CD4-positive, alpha-beta T cell treated with Interleukin-12 subunit alpha and Interleukin-12 subunit beta, for 1 hour (primary cell): ENCODE measurements at regions not wholly inside any gene's neighbourhood (a gene's known extent, or its start where the extent isn't known, plus 50 kb on each side); places are given as distances from the start of the nearest gene placed in this dataset.

Experiments
- DNase-seq: peaks from one replicate; pipeline ENCODE4 v3.0.0-alpha.2; 2020

DNA sequence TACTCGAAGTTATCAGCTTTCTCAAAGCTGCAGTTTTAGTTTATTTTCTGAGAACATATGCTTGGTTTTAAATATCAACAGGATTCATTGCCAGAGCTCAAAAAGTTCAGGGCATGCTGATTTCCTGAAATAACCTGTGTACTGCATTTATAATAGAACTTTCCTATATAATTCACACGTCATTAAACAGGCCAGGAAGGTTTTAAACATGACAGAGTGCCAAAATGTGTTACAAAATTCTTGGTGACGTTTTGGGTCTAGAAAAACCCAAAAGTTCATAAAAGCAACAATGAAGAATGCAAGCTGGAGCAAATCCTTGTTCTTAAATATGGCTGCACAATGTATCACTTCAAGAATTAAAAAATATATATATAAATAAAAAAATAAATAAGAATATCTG, 1139.1 kb downstream of the CDH11 start:
- no peak for DNase-seq

GRCh38 chr16:63982110-63982509, 1139.8 kb downstream of the CDH11 start:
- DNase-seq = no peak

DNA sequence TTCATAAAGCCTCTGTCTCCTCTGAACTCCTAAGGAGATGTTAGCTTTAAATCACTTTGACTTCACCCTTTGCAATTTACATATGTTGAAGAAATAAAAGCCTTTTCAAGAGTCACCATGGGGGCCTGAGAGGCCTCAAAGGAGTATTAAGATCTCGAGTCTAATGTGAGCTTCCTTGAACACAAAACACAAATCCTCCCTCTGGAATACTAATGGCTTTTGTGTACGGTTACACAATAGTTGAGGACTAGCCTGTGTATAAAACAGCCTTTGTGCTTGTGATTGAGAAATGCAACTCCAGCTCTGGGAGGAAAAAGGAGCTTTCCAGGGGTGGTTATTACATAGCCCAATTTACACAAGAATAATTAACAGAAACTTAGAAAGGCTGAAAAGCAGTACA, 1140.2 kb downstream of the CDH11 start:
- no peak for DNase-seq

DNA sequence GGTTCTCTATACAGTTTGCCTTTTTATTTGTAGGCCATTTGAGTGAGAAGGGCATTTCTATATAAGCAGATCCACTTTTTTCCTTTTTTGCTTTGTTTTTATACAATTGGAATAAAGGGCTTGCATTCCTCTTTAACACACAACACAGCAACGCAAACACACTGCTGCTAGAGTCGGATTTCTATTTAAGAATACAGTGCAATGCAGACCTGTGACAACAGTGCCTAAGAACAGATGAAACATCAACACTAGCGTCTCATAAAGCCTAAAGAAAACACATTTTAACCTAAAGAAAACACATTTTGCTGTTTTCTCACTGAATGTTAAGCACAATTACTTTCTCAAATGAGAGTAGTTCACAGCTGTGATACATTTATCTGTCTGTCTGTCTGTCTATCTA, 1141.1 kb downstream of the CDH11 start:
- DNase-seq = no peak

DNA sequence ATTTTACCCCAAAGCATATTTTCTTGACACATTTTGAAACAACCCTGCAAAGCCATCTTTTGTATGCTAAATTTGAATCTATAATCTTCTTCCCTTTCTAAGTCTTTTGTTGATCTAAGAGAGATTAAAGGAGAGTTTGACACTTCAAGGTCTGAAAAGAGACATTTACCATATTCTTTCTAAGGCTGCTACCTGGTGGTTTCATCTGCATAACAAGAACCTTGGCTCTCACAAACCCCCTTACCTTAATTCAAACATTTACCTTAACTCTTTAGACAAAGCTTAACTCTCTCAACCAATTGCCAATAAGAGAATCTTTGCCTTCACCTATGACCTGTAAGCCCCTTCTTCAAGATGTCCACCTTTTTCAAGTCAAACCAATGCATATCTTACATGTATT, 1143.6 kb downstream of the CDH11 start:
- DNase-seq = no peak

DNA sequence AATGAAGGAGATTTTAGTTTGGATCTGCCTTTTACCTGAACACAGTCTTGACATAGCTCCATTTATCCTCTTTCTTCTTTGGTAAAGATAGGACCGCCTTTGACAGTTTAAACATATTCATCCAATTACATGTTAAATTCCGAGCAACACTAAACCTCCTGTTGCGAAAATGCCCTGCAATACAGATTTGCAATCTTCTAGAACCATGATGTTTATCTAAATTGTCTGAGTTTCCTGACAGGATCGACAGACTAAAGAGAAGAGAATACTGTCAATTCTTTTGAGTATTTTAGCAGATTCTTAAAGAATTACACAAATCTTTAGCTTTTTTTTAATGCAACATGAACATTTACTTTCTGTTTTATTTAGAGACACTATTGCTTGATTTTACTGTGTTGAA, 1145.5 kb downstream of the CDH11 start:
- DNase-seq = no peak

GRCh38 chr16:63975669-63976068, 1146.2 kb downstream of the CDH11 start:
- DNase-seq = no peak

GRCh38 chr16:63967966-63968365, 1153.9 kb downstream of the CDH11 start:
- DNase-seq = no peak

- DNase-seq = no peak
Observed at GRCh38 chr16:63960321-63960720, 1161.5 kb downstream of the CDH11 start.

DNA sequence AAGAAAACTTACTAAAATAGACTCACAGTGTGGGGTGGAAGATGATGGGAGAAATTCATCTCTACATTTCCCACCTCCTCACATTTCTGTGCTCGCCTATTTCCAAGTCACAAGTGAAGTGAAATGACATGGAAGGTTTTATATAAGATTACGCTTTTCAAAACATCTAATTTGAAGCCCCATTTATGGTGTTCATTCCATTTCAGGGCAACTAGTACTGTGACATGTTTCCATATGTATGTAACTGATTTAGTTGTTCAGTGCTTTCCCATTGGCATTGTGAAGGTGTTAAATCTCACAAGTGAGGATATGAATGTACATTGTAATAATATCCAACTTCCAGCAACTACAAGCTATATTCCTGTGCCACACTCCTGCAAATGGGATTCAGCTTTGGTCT, 1174.8 kb downstream of the CDH11 start:
- no peak for DNase-seq

- no peak for DNase-seq
Observed at GRCh38 chr16:63945806-63946205, 1176.1 kb downstream of the CDH11 start.

DNA sequence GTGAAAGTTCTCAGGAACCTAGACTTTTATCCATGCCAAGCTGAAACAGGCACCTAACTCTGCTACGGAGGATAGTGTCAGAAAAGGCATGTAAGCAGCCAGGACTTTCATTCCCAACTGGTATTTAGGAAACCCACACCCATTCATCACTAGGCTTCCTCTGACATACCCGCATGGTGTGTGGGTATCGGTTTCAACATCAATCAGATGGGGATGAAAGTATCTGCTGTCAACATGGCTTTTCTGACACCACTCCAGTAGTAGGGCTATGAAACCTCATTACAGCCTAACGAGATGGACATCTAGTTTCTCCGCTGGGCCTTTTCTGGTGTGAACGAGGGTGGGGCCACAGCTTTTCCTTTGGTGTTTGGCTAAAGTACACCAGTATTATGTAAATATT, 1178.3 kb downstream of the CDH11 start:
- DNase-seq = no peak

DNA sequence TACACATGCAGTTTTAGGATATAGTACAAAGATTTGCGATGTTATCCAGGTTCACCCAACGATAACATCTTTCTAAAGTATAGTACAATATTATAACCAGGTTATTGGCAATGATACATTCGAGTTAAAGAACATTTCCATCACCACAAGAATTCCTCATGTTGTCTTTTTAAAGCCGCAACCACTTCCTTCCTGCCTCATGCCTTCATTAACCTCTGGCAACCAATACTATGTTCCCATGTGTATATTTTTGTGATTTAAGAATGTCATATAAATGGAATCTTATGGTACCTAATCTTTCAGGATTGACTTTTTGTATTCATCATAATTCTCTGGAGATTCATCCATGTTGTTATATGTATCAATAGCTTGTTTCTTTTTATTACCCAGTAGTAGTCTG, 1183.2 kb downstream of the CDH11 start:
- no peak for DNase-seq

DNA sequence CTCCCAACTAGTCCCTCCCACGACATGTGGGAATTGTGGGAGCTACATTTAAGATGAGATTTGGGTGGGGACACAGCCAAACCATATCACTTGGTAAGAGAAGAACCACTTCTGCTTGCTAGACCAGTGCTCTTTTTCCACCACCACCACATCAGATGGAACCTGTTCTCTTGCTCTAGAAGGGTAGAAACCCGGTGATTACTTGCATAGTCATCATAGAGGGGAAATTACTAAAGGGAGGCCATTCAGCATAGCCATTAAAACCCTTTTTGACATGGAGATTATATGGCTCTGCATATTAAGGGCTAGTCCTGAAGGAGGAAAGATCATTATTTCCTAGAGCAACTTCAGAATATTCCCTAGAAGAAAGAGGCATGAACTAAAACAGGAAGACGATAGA, 1188.0 kb downstream of the CDH11 start:
- no peak for DNase-seq

DNA sequence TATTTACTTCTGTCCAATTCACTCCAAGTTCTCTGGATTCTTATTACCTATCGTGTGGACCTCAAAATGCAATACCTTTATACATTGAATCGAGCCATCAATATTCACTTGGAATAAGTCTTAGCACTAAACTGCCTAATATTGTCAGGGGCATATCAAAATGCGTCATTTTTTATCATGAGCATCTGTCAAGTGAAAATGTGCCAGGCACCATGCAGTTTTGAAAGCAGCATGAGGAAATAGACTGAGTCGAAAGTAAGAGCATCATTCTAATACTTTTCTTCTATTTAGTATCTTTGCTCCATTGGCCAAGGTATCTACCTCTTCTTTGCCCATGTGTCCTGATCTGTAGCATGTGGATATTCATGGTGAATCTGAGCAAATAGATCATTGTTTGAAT, 1193.4 kb downstream of the CDH11 start:
- no peak for DNase-seq

DNA sequence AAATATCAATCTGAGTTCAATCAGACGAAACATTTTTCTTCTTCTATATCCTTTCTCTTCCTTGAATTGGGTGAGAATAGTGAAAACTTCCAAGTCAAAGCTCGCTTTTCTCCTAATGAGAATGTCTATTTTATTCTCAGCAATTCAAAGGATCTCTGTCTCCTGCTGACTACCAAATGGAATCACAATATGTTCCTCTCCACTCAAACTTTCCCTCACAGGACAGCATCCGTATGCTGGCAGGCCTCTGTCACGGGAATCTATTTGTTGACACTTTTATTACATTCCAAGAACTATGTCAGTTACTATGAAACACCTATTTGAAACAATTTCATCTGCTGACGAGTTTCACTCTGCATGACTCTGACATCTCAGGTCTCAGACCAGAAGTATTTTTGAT, 1196.6 kb downstream of the CDH11 start:
- DNase-seq = no peak

GRCh38 chr16:63922560-63922959, 1199.3 kb downstream of the CDH11 start:
- DNase-seq = no peak

GRCh38 chr16:63921737-63922295, 1200.0 kb downstream of the CDH11 start:
- DNase-seq = no peak

GRCh38 chr16:63913290-63913689, 1208.6 kb downstream of the CDH11 start:
- DNase-seq = no peak

- DNase-seq = no peak
Observed at GRCh38 chr16:63907251-63907650, 1214.6 kb downstream of the CDH11 start.

- no peak for DNase-seq
Observed at GRCh38 chr16:63904930-63905329, 1216.9 kb downstream of the CDH11 start.

DNA sequence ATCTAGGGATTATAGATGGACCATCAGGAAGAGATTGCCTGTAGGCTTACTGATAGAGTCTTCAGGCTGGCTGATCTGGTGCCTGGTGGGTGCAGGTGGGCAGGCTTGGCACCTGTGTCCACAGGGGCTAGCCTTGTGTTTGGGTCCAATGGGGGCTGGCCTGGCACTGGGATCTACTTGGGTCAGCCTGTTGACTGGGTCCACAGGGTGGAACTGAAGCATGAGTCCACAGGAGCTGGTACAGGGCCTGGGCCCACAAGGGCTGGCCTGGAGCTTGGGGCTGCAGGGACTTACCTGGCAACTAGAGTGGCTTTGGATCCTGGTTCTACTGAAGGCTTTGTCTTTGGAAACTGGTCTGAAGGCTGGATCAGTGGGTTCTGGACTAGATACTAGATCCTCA, 1217.7 kb downstream of the CDH11 start:
- no peak for DNase-seq

GRCh38 chr16:63896383-63897109, 1225.3 kb downstream of the CDH11 start:
- no peak for DNase-seq

DNA sequence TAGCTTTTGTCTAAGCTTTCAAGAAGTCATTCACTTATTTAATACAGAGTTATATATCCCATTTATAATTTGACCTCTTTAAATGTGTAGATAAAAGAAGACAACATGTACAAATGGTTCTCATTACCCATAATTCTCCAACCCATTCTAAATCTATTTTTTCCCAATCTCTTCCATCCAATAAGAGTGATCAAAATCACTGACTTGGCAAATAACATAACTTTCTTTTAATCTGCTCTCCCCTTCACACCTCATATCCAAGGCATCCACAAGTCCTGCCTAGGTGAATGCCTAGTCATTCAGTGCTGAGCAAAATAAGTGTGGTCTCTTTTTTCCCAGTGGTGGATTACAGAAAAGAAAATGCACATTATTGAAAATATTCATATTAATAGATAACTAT, 1231.1 kb downstream of the CDH11 start:
- DNase-seq = no peak

GRCh38 chr16:63890081-63890480, 1231.8 kb downstream of the CDH11 start:
- DNase-seq = no peak
